HG02884 (cell line): ENCODE measurements at regions not wholly inside any gene's neighbourhood (a gene's known extent, or its start where the extent isn't known, plus 50 kb on each side); places are given as distances from the start of the nearest gene placed in this dataset.
"Not testable (repeated sequence)": the region's sequence is repeated elsewhere in the genome, so short reads cannot be mapped to it uniquely, and the experiment has no call there.

Experiments
- ATAC-seq: cut with Tn5 transposase; IDR thresholded peaks from one replicate; pipeline ENCODE4 v1.9.1; 2021; ENCODE audit warnings: mild to moderate bottlenecking, moderate library complexity; ENCODE audit not compliant: unreplicated experiment

- no peak for ATAC-seq
Measured at GRCh38 chr4:114034189-114034588, 54.7 kb upstream of the ARSJ start.

- no peak for ATAC-seq
Measured at GRCh38 chr4:114036426-114036825, 57.0 kb upstream of the ARSJ start.

- no peak for ATAC-seq
Measured at GRCh38 chr4:114036864-114037263, 57.4 kb upstream of the ARSJ start.

GRCh38 chr4:114037988-114038387 is 58.5 kb upstream of the ARSJ start:
- no peak for ATAC-seq

GRCh38 chr4:114038762-114039387 is 59.4 kb upstream of the ARSJ start:
- ATAC-seq: no peak

GRCh38 chr4:114040319-114041116 is 61.1 kb upstream of the ARSJ start:
- peak; percentile 90 for ATAC-seq

- no peak for ATAC-seq
Measured at GRCh38 chr4:114041117-114041475, 61.6 kb upstream of the ARSJ start.

- no peak for ATAC-seq
Measured at GRCh38 chr4:114043116-114043515, 63.7 kb upstream of the ARSJ start.

- not testable (repeated sequence) for ATAC-seq
Measured at GRCh38 chr4:114044351-114044750, 64.9 kb upstream of the ARSJ start.

- ATAC-seq: no peak
Measured at GRCh38 chr4:114046331-114046730, 66.9 kb upstream of the ARSJ start.

GRCh38 chr4:114048154-114048553 is 68.7 kb upstream of the ARSJ start:
- ATAC-seq: not testable (repeated sequence)

GRCh38 chr4:114052227-114052626 is 72.8 kb upstream of the ARSJ start:
- no peak for ATAC-seq

- ATAC-seq: no peak
Measured at GRCh38 chr4:114056599-114056998, 77.2 kb upstream of the ARSJ start.

GRCh38 chr4:114057746-114058145 is 78.3 kb upstream of the ARSJ start:
- ATAC-seq: no peak

- ATAC-seq: no peak
Measured at GRCh38 chr4:114062499-114062898, 83.1 kb upstream of the ARSJ start.

- ATAC-seq: no peak
Measured at GRCh38 chr4:114072781-114073180, 93.3 kb upstream of the ARSJ start.

GRCh38 chr4:114076899-114077570 is 97.6 kb upstream of the ARSJ start:
- no peak for ATAC-seq

- no peak for ATAC-seq
Measured at GRCh38 chr4:114077610-114078009, 98.2 kb upstream of the ARSJ start.

- no peak for ATAC-seq
Measured at GRCh38 chr4:114078636-114079035, 99.2 kb upstream of the ARSJ start.

- no peak for ATAC-seq
Measured at GRCh38 chr4:114081783-114082182, 102.3 kb upstream of the ARSJ start.

- ATAC-seq: no peak
Measured at GRCh38 chr4:114082348-114082747, 102.9 kb upstream of the ARSJ start.
